Glutamatergic neuron (in vitro differentiated cells): ENCODE measurements at regions not wholly inside any gene's neighbourhood (a gene's known extent, or its start where the extent isn't known, plus 50 kb on each side); places are given as distances from the start of the nearest gene placed in this dataset.
"Not testable (repeated sequence)": the region's sequence is repeated elsewhere in the genome, so short reads cannot be mapped to it uniquely, and the experiment has no call there.

Source experiments
- DNase-seq: peaks from one replicate; pipeline ENCODE4 v3.0.0; 2022
- H3K27ac Mint-ChIP-seq: one replicate; pipeline ENCODE4 v1.8.0; 2020; ENCODE audit warnings: mild to moderate bottlenecking, mixed read lengths, inconsistent platforms; ENCODE audit not compliant: unreplicated experiment
- H3K27me3 Mint-ChIP-seq: one replicate; pipeline ENCODE4 v1.8.0; 2020; ENCODE audit warnings: mild to moderate bottlenecking, moderate library complexity, mixed read lengths, inconsistent platforms; ENCODE audit not compliant: unreplicated experiment
- H3K36me3 Mint-ChIP-seq: one replicate; pipeline ENCODE4 v1.8.0; 2020; ENCODE audit warnings: mild to moderate bottlenecking, mixed read lengths, inconsistent platforms; ENCODE audit not compliant: unreplicated experiment
- H3K4me1 Mint-ChIP-seq: one replicate; pipeline ENCODE4 v1.8.0; 2020; ENCODE audit warnings: mild to moderate bottlenecking, low read depth, mixed read lengths, inconsistent platforms; ENCODE audit not compliant: unreplicated experiment
- H3K4me3 Mint-ChIP-seq: one replicate; pipeline ENCODE4 v1.8.0; 2020; ENCODE audit warnings: mild to moderate bottlenecking, mixed read lengths, inconsistent platforms; ENCODE audit not compliant: unreplicated experiment
- H3K9me3 Mint-ChIP-seq: one replicate; pipeline ENCODE4 v1.8.0; 2020; ENCODE audit warnings: mild to moderate bottlenecking, moderate library complexity, mixed read lengths, inconsistent platforms; ENCODE audit not compliant: unreplicated experiment
- CTCF ChIP-seq: fragments of 200-600 bp; sonication (generic); IDR thresholded peaks from one replicate; pipeline ENCODE4 v1.5.0; 2021; ENCODE audit not compliant: partially characterized antibody, unreplicated experiment

- Mint-ChIP-seq H3K9me3 (no peaks in the 10 kb centered on the region), H3K27ac (no peak overlapping the region), H3K4me1 (no peaks in the 10 kb centered on the region), H3K36me3 (peaks cover 14% of the 10 kb centered on the region), H3K27me3 (no peaks in the 10 kb centered on the region), H3K4me3 (no peak overlapping the region)
- TF ChIP-seq CTCF, result no peak
- no peak for DNase-seq
Observed at GRCh38 chr11:112705148-112705547, 256.1 kb upstream of the NCAM1 start.

- peaks cover 14% of the 10 kb centered on the region for H3K36me3 Mint-ChIP-seq
- no peak for TF ChIP-seq CTCF
- H3K4me3 Mint-ChIP-seq, result no peak overlapping the region
- H3K27me3 Mint-ChIP-seq, result no peaks in the 10 kb centered on the region
- no peak for DNase-seq
- H3K4me1 Mint-ChIP-seq, result no peaks in the 10 kb centered on the region
- no peak overlapping the region for H3K27ac Mint-ChIP-seq
- no peaks in the 10 kb centered on the region for H3K9me3 Mint-ChIP-seq
Observed at GRCh38 chr11:112706863-112707262, 254.4 kb upstream of the NCAM1 start.

- H3K4me1 Mint-ChIP-seq, DNase-seq, H3K36me3 Mint-ChIP-seq, H3K27ac Mint-ChIP-seq, H3K27me3 Mint-ChIP-seq, H3K4me3 Mint-ChIP-seq, H3K9me3 Mint-ChIP-seq: not testable (repeated sequence)
Observed at GRCh38 chr11:112714340-112714739, 246.9 kb upstream of the NCAM1 start.

- TF ChIP-seq CTCF, result no peak
- DNase-seq, result no peak
- Mint-ChIP-seq H3K36me3 (no peaks in the 10 kb centered on the region), H3K4me1 (no peaks in the 10 kb centered on the region), H3K27ac (no peak overlapping the region), H3K4me3 (no peak overlapping the region), H3K27me3 (peaks cover 3% of the 10 kb centered on the region), H3K9me3 (no peaks in the 10 kb centered on the region)
Observed at GRCh38 chr11:112715056-112715455, 246.2 kb upstream of the NCAM1 start.

- H3K27me3 Mint-ChIP-seq, result peaks cover 6% of the 10 kb centered on the region
- TF ChIP-seq CTCF, result no peak
- no peak overlapping the region for H3K4me3 Mint-ChIP-seq
- H3K4me1 Mint-ChIP-seq, result no peaks in the 10 kb centered on the region
- no peaks in the 10 kb centered on the region for H3K9me3 Mint-ChIP-seq
- H3K27ac Mint-ChIP-seq, result no peak overlapping the region
- H3K36me3 Mint-ChIP-seq, result no peaks in the 10 kb centered on the region
- no peak for DNase-seq
Observed at GRCh38 chr11:112718483-112718882, 242.7 kb upstream of the NCAM1 start.
